Neutrophil (primary cell): ENCODE measurements at regions not wholly inside any gene's neighbourhood (a gene's known extent, or its start where the extent isn't known, plus 50 kb on each side); places are given as distances from the start of the nearest gene placed in this dataset.

Source experiments
- H3K27ac ChIP-seq: fragments of 200-600 bp; sonication (generic); 2 replicates; pipeline ENCODE4 v1.5.1; 2016; ENCODE audit warnings: mild to moderate bottlenecking, moderate library complexity
- H3K27me3 ChIP-seq: fragments of 200-600 bp; sonication (generic); 2 replicates; pipeline ENCODE4 v1.6.0; 2016; ENCODE audit warnings: mild to moderate bottlenecking
- H3K36me3 ChIP-seq: fragments of 200-600 bp; sonication (generic); 2 replicates; pipeline ENCODE4 v1.5.1; 2017
- H3K4me1 ChIP-seq, 2 experiments: fragments of 200-600 bp in 1 of 2; sonication (generic) in 1 of 2; 1 replicate in 1 of 2; 2 replicates in 1 of 2; pipeline versions ENCODE4 v1.5.1 to v1.6.1; 2013 to 2016; ENCODE audit warnings: low read depth in 1 of 2, low read length in 1 of 2, mild to moderate bottlenecking in 1 of 2, moderate library complexity in 1 of 2; ENCODE audit not compliant: control insufficient read depth in 1 of 2, insufficient read depth in 1 of 2
- H3K4me3 ChIP-seq, 2 experiments: fragments of 200-600 bp in 1 of 2; sonication (generic) in 1 of 2; 1 replicate in 1 of 2; 2 replicates in 1 of 2; pipeline ENCODE4 v1.5.1; 2013 to 2016; ENCODE audit warnings: low read depth in 1 of 2, low read length in 1 of 2, mild to moderate bottlenecking in 1 of 2, moderate library complexity in 1 of 2
- H3K9me3 ChIP-seq: fragments of 200-600 bp; sonication (generic); 2 replicates; pipeline ENCODE4 v1.5.1; 2016
- CTCF ChIP-seq: fragments of 200-600 bp; sonication (generic); IDR thresholded peaks from 2 replicates; pipeline ENCODE4 v1.5.1; 2016; ENCODE audit warnings: antibody characterized with exemption

DNA sequence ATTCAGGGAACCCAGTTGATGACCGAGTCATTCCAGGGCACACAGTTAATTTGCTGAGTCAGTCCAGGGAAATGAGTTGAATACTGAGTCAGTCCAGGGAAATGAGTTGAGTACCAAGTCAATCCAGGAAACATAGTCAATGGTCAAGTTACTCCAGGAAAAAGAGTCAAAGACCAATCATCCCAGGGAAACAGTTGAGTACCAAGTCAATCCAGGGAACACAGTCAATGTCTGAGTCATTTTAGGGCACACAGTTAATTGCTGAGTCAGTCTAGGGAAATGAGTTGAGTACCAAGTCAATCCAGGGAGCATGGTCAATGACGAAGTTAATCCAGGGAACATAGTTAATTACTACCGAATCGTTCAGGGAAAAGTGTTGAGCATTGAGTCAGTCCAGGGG is 754.4 kb downstream of the NLGN4X start:
- Histone ChIP-seq H3K36me3 (no peaks in the 10 kb centered on the region), H3K4me3 (no peak overlapping the region), H3K27ac (no peak overlapping the region), H3K9me3 (no peaks in the 10 kb centered on the region), H3K4me1 (no peaks in the 10 kb centered on the region), H3K27me3 (no peaks in the 10 kb centered on the region)
- TF ChIP-seq CTCF = no peak

GRCh38 chrX:5458300-5458842 is 770.3 kb downstream of the NLGN4X start:
- no peak for TF ChIP-seq CTCF

DNA sequence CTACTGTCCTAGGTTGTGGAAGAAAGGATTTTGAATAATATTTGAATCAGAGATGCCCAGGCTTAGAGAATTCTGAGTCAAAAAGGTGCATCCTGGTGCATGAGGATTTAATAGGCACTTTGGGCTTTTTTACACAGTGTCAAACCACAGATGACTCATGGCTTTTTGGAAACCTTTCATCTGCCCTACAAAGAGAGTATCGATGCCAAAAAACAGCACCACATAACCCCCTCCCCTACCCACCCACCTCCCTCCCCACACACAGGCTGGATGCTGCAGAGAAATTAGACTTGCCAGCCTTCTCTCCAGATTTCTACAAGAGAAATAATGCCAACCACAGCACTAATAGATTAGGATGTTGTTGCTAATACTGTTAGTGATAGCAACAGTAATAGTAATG is 779.3 kb downstream of the NLGN4X start:
- no peaks in the 10 kb centered on the region for H3K4me1 ChIP-seq
- H3K27ac ChIP-seq = no peak overlapping the region
- H3K9me3 ChIP-seq = no peaks in the 10 kb centered on the region
- no peak for TF ChIP-seq CTCF
- no peaks in the 10 kb centered on the region for H3K27me3 ChIP-seq
- no peaks in the 10 kb centered on the region for H3K36me3 ChIP-seq
- no peak overlapping the region for H3K4me3 ChIP-seq

More at GRCh38 chrX:5458300-5458842, 770.3 kb downstream of the NLGN4X start:
- Histone ChIP-seq H3K9me3 (no peaks in the 10 kb centered on the region), H3K27ac (no peak overlapping the region), H3K36me3 (no peaks in the 10 kb centered on the region), H3K4me3 (no peak overlapping the region), H3K27me3 (no peaks in the 10 kb centered on the region), H3K4me1 (no peaks in the 10 kb centered on the region)

GRCh38 chrX:5431823-5432222 is 796.8 kb downstream of the NLGN4X start:
- no peaks in the 10 kb centered on the region for H3K4me1 ChIP-seq
- no peaks in the 10 kb centered on the region for H3K27me3 ChIP-seq
- no peak overlapping the region for H3K27ac ChIP-seq
- H3K36me3 ChIP-seq = no peaks in the 10 kb centered on the region
- no peak for TF ChIP-seq CTCF
- H3K9me3 ChIP-seq = no peaks in the 10 kb centered on the region
- H3K4me3 ChIP-seq = no peak overlapping the region

DNA sequence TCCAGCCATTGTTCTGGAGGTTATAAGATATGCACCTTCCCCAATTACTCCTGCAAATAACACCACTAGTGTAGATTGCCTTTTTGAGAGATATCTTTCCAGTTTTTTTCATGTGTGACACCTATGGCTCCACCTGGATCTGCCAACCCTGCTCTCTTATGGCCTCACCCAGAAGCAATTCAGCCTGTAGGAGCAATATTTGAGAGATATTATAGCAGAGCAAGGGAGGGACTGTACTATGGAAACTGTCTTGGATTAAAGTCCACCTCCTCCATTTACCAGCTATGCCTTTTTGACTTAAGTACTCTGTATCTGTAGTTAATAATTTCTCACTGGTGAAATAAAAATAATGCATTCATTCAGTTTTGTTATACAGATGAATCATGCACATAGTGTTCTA is 803.5 kb downstream of the NLGN4X start:
- Histone ChIP-seq H3K4me1 (no peaks in the 10 kb centered on the region), H3K36me3 (no peaks in the 10 kb centered on the region), H3K27ac (no peak overlapping the region), H3K27me3 (no peaks in the 10 kb centered on the region), H3K9me3 (no peaks in the 10 kb centered on the region), H3K4me3 (no peak overlapping the region)
- TF ChIP-seq CTCF = no peak

DNA sequence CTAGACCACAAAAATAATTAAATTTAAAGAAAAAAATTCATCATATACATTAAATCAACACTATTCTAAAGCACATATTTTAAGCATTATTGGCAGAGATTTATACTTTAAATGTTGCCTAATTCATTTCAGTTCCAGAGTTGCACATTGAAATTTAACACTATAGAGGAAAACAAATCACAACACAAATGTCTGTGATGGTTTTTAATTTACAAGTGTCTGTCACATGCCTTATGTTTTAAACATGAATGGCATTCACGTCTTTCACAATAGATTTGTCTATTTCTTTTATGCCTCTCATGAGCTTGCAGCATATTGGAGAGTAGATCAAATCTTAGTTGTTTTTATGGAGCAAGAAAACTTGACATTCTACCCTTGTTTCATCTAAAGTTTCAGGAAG is 811.3 kb downstream of the NLGN4X start:
- Histone ChIP-seq H3K27ac (no peak overlapping the region), H3K9me3 (no peaks in the 10 kb centered on the region), H3K4me3 (no peak overlapping the region), H3K27me3 (no peaks in the 10 kb centered on the region), H3K36me3 (no peaks in the 10 kb centered on the region), H3K4me1 (no peaks in the 10 kb centered on the region)
- TF ChIP-seq CTCF = no peak
